ENCODE measurements at regions not wholly inside any gene's neighbourhood (a gene's known extent, or its start where the extent isn't known, plus 50 kb on each side); places are given as distances from the start of the nearest gene placed in this dataset.
"Not testable (repeated sequence)": the region's sequence is repeated elsewhere in the genome, so short reads cannot be mapped to it uniquely, and the experiment has no call there.

- H3K4me3 ChIP-seq (ENCODE audit: low read length): no peak overlapping the region
Observed at GRCh38 chr19:27738569-27739193, 1474.3 kb downstream of the UQCRFS1 start.

GRCh38 chr19:27736225-27736624, 1476.7 kb downstream of the UQCRFS1 start:
- no peak overlapping the region for H3K4me3 ChIP-seq (ENCODE audit: low read length)
- no peak for TF ChIP-seq ZNF274 (IDR thresholded peaks at IDR 0.05; ENCODE audit: low read depth, low read length)

More at GRCh38 chr19:27738569-27739193, 1474.3 kb downstream of the UQCRFS1 start:
- TF ChIP-seq ZNF274 (IDR thresholded peaks at IDR 0.05; ENCODE audit: low read depth, low read length): no peak

- TF ChIP-seq ZNF274 (IDR thresholded peaks at IDR 0.05; ENCODE audit: low read depth, low read length): no peak
Observed at GRCh38 chr19:27735314-27735713, 1477.6 kb downstream of the UQCRFS1 start.

GRCh38 chr19:27734496-27735220, 1478.3 kb downstream of the UQCRFS1 start:
- no peak for TF ChIP-seq ZNF274 (IDR thresholded peaks at IDR 0.05; ENCODE audit: low read depth, low read length)
- H3K4me3 ChIP-seq (ENCODE audit: low read length): no peak overlapping the region

More at GRCh38 chr19:27735314-27735713, 1477.6 kb downstream of the UQCRFS1 start:
- H3K4me3 ChIP-seq (ENCODE audit: low read length): no peak overlapping the region

GRCh38 chr19:27733551-27734266, 1479.2 kb downstream of the UQCRFS1 start:
- TF ChIP-seq ZNF274 (IDR thresholded peaks at IDR 0.05; ENCODE audit: low read depth, low read length): no peak
- no peak overlapping the region for H3K4me3 ChIP-seq (ENCODE audit: low read length)

- TF ChIP-seq ZNF274 (IDR thresholded peaks at IDR 0.05; ENCODE audit: low read depth, low read length): no peak
- no peak overlapping the region for H3K4me3 ChIP-seq (ENCODE audit: low read length)
Observed at GRCh38 chr19:27729332-27729731, 1483.6 kb downstream of the UQCRFS1 start.

GRCh38 chr19:27722625-27723024, 1490.3 kb downstream of the UQCRFS1 start:
- TF ChIP-seq ZNF274 (IDR thresholded peaks at IDR 0.05; ENCODE audit: low read depth, low read length): no peak
- H3K4me3 ChIP-seq (ENCODE audit: low read length): no peak overlapping the region

GRCh38 chr19:27720155-27720554, 1492.8 kb downstream of the UQCRFS1 start:
- H3K4me3 ChIP-seq (ENCODE audit: low read length): no peak overlapping the region
- no peak for TF ChIP-seq ZNF274 (IDR thresholded peaks at IDR 0.05; ENCODE audit: low read depth, low read length)

- no peak overlapping the region for H3K4me3 ChIP-seq (ENCODE audit: low read length)
- no peak for TF ChIP-seq ZNF274 (IDR thresholded peaks at IDR 0.05; ENCODE audit: low read depth, low read length)
Observed at GRCh38 chr19:27719034-27719433, 1493.9 kb downstream of the UQCRFS1 start.

GRCh38 chr19:27718234-27718633, 1494.7 kb downstream of the UQCRFS1 start:
- TF ChIP-seq ZNF274 (IDR thresholded peaks at IDR 0.05; ENCODE audit: low read depth, low read length): no peak
- no peak overlapping the region for H3K4me3 ChIP-seq (ENCODE audit: low read length)

- no peak for TF ChIP-seq ZNF274 (IDR thresholded peaks at IDR 0.05; ENCODE audit: low read depth, low read length)
Observed at GRCh38 chr19:27717825-27718224, 1495.1 kb downstream of the UQCRFS1 start.

GRCh38 chr19:27716922-27717321, 1496.0 kb downstream of the UQCRFS1 start:
- H3K4me3 ChIP-seq (ENCODE audit: low read length): no peak overlapping the region
- TF ChIP-seq ZNF274 (IDR thresholded peaks at IDR 0.05; ENCODE audit: low read depth, low read length): no peak

More at GRCh38 chr19:27717825-27718224, 1495.1 kb downstream of the UQCRFS1 start:
- H3K4me3 ChIP-seq (ENCODE audit: low read length): no peak overlapping the region

GRCh38 chr19:27714857-27715256, 1498.1 kb downstream of the UQCRFS1 start:
- H3K4me3 ChIP-seq (ENCODE audit: low read length): no peak overlapping the region
- no peak for TF ChIP-seq ZNF274 (IDR thresholded peaks at IDR 0.05; ENCODE audit: low read depth, low read length)

GRCh38 chr19:27709496-27709895, 1503.5 kb downstream of the UQCRFS1 start:
- H3K4me3 ChIP-seq (ENCODE audit: low read length): no peak overlapping the region
- no peak for TF ChIP-seq ZNF274 (IDR thresholded peaks at IDR 0.05; ENCODE audit: low read depth, low read length)

- H3K4me3 ChIP-seq (ENCODE audit: low read length): not testable (repeated sequence)
Observed at GRCh38 chr19:27708986-27709385, 1504.0 kb downstream of the UQCRFS1 start.

- not testable (repeated sequence) for H3K4me3 ChIP-seq (ENCODE audit: low read length)
Observed at GRCh38 chr19:27707026-27707425, 1505.9 kb downstream of the UQCRFS1 start.

All from GM08714 (cell line).